Activated CD4-positive, alpha-beta T cell treated with anti-CD3 and anti-CD28 coated beads for 1 hour (primary cell): ENCODE measurements at regions not wholly inside any gene's neighbourhood (a gene's known extent, or its start where the extent isn't known, plus 50 kb on each side); places are given as distances from the start of the nearest gene placed in this dataset.
"Not testable (repeated sequence)": the region's sequence is repeated elsewhere in the genome, so short reads cannot be mapped to it uniquely, and the experiment has no call there.

Source experiments
- DNase-seq: peaks from one replicate; pipeline ENCODE4 v3.0.0-alpha.2; 2020

DNA sequence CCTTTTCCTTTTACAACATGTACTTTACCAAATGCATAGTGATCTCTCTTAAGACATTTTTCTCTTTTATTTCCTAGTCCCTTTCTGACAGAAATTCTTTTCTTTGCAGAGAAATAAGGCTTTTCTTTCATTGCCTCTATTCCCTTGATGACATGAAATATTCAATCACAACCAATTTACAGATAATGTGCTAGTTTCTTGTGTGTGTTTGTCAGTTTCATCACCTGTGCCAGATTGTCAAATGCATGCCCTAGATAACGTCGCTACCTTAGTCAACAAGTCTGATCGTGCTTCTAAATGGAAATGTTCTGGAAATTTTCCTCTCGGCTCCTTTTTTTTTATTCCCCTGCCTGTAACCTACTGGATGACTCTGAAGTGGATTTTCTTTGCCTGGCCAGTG lies 478.1 kb downstream of the KLF5 start:
- no peak for DNase-seq

GRCh38 chr13:73535341-73535740 lies 476.5 kb downstream of the KLF5 start:
- no peak for DNase-seq

- DNase-seq, result no peak
Measured at GRCh38 chr13:73532987-73533510, 474.2 kb downstream of the KLF5 start.

DNA sequence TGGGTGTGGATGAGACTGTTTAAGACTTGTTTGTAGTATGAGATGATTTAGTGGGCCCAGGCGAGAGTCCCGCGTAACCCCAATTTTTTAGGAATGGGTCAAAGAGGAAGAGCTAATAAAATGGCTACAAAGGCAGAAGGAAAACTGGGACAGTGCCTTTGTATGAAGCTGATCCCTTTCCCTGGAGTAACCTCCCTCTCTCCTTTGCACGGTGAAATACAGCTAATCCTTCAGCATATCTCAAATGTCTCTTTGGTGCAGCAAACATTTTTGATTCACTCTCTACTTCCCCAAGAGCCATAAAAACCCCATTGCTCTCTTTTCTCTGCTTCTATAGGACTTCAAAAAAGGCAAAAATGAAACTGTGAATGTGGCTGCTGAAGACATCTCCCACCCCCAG lies 473.8 kb downstream of the KLF5 start:
- DNase-seq, result no peak

GRCh38 chr13:73531014-73531413 lies 472.2 kb downstream of the KLF5 start:
- DNase-seq, result no peak

DNA sequence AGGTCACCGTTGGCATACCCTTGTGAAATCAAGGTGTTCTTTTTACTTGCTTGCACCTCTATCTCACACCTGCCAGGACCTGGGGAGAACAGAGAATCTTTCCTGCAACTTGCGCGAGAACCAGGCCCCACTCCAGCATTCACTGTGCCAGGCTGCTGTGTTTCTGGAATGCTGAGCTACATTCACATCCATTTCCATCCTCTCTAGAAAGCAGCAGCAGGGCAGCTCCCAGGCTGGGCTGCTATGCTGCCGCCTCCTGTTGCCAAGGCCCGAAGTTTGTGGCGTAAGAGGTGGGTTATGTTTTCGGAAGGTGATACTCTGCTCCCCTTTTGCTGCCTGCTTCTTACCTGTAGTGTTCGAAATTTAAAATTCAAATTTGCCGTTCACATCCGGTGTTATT lies 464.1 kb downstream of the KLF5 start:
- no peak for DNase-seq

DNA sequence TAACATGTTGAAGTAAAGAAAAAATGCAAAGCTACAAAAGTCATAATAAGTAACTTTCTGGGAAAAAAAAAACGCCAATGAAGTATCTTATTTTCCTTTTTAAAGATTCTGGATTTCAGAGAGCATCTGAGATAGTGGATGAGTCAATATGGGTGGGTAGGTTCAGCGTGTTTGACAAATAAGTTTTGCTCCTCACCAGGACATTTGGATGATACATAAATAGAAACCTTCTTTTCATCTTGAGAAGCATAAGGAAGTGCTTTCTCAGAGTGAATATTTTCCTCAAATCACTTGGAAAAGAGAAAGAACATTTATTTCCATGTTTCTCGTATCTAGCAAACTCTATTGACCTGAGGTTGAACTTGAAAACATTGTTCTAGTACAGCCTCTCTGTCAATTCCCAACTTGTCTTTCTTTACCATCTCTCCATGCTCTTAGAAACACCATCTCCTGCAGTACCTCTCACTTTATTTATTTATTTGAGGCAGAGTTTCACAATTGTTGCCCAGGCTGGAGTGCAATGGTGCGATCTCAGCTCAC lies 463.2 kb downstream of the KLF5 start:
- no peak for DNase-seq

GRCh38 chr13:73521290-73521624 lies 462.5 kb downstream of the KLF5 start:
- no peak for DNase-seq

- no peak for DNase-seq
Measured at GRCh38 chr13:73520566-73521289, 461.9 kb downstream of the KLF5 start.

DNA sequence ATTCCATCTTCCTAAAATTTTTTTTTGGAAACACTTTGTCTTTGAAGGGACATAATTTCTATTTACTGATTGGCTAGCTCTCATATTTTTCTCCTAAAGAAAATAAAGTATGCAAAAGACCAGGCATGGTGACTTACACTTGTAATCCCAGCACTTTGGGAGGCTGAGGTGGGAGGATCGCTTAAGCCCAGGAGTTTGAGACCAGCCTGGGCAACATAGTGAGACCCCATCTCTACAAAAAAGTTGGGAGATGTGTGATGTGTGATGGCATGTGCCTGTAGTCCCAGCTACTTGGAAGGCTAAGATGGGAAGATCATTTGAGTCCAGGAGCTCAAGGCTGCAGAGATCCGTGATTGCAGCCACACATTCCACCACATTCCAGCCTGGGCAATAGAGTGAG lies 461.3 kb downstream of the KLF5 start:
- not testable (repeated sequence) for DNase-seq

DNA sequence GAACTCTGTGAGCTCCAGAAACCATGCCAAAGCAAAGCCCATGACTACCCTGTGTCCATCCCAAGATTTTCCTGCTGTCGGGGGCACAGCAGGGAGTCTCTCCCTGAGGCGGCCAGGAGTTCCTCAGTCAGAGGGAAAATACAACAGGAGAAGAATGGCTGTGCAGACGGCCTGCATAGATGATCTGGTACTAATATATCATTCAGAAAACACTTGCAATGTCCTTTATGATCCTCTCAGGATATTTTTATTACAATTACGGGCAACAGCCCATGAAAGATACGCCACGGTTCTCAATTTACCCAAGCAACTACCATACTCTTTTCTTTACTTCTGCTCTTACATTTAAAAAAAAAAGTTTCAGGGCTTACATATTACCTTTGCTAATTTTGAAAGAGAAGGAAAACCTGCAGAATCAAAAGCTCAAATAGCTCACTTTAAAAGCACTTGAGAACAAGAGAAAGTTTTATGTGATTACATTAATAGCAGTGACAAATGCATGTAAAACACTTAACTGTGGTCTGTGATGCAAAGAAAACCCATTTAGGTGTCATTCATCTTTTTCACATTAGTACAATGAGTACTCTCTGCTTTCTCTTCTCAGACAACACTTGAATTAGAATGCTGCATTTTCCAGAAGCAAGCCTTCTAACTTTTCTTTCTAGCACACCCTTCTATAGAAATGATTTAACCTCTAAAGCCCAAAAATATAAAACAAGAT lies 460.8 kb downstream of the KLF5 start:
- DNase-seq, result no peak

- no peak for DNase-seq
Measured at GRCh38 chr13:73517766-73518165, 459.0 kb downstream of the KLF5 start.

GRCh38 chr13:73516731-73517130 lies 457.9 kb downstream of the KLF5 start:
- no peak for DNase-seq

DNA sequence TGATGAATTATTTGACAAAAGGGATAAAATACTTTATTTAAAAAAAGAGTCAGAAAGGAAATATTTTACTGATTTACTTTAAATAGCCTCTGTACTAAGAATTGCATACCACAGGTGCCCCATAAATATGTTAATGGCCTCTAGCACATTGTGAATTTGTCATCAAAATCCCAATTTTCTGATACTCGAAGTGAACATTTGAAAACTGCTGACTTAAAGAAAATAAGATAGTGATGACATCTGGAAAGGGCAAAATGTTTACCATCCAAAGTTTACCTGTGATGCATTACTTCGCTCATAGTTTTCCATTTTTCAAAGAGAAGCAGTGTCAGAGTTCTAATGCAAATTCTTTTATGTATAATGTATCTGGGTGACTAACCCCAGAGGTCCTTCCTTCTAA lies 455.4 kb downstream of the KLF5 start:
- DNase-seq, result no peak

GRCh38 chr13:73513751-73514150 lies 454.9 kb downstream of the KLF5 start:
- no peak for DNase-seq

- DNase-seq, result no peak
Measured at GRCh38 chr13:73508841-73509240, 450.0 kb downstream of the KLF5 start.

GRCh38 chr13:73505376-73505890 lies 446.6 kb downstream of the KLF5 start:
- DNase-seq, result no peak

- no peak for DNase-seq
Measured at GRCh38 chr13:73499695-73500094, 440.9 kb downstream of the KLF5 start.

GRCh38 chr13:73497430-73497829 lies 438.6 kb downstream of the KLF5 start:
- DNase-seq, result no peak

DNA sequence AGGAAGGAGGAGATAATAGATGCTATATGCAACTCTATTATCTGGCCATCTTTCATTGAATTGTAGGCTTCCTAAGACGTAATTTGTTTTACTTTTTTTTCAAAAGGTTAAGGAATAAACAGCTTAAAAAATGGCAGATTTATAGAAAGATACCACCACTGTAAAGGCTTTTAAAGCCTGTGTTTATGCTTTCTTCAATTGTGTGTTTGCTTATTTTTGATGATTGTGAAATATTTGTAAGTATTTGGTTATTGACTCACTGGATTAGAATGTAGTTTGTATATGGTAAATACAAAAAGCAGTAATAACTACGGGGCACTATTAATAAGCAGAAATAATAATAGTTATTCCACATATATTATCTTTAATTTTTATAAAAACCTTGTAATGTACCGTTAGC lies 437.9 kb downstream of the KLF5 start:
- no peak for DNase-seq

DNA sequence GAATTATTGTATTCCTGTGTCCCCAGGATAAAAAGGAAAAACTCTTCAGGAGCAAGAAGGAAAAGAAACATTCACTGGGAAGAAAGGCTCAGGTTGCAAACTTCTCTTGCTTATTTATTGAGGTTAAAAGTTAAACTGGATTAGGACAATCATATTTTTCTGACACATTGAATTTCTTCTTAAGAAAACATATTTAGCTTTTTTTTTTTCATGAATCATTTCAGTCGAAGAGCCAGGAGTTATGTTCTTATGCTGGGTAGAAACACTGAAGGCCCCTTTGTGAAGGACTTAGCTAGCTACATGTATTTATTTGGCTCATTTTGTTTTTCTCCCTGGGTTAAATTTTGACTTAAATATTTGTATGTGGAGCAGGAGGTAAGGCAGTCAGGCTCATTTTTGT lies 434.0 kb downstream of the KLF5 start:
- DNase-seq, result no peak

DNA sequence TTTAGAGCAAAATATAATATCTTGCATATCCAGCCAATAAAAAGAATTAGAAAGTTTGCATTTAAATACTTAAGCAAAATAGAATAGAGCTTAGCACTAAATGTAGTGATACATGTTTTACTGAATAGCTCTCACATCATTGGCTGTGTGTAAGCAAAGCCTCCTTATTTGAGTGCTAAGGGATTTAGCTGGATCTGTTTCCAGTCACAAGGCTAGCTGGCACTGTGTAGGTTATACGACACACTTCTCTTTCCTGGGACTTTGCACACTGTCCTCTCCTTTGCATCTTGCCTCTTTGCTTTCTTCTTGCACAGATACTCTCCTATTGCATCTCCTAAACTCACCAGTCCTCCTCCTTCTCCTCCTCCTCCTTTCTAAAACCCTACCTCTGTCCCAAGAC lies 423.8 kb downstream of the KLF5 start:
- DNase-seq, result no peak

GRCh38 chr13:73481886-73482445 lies 423.2 kb downstream of the KLF5 start:
- no peak for DNase-seq
